GM18519 (cell line): ENCODE measurements at regions not wholly inside any gene's neighbourhood (a gene's known extent, or its start where the extent isn't known, plus 50 kb on each side); places are given as distances from the start of the nearest gene placed in this dataset.

Source experiments
- ATAC-seq: cut with Tn5 transposase; IDR thresholded peaks from one replicate; pipeline ENCODE4 v1.9.1; 2021; ENCODE audit warnings: mild to moderate bottlenecking, moderate library complexity; ENCODE audit not compliant: unreplicated experiment, low FRiP score

DNA sequence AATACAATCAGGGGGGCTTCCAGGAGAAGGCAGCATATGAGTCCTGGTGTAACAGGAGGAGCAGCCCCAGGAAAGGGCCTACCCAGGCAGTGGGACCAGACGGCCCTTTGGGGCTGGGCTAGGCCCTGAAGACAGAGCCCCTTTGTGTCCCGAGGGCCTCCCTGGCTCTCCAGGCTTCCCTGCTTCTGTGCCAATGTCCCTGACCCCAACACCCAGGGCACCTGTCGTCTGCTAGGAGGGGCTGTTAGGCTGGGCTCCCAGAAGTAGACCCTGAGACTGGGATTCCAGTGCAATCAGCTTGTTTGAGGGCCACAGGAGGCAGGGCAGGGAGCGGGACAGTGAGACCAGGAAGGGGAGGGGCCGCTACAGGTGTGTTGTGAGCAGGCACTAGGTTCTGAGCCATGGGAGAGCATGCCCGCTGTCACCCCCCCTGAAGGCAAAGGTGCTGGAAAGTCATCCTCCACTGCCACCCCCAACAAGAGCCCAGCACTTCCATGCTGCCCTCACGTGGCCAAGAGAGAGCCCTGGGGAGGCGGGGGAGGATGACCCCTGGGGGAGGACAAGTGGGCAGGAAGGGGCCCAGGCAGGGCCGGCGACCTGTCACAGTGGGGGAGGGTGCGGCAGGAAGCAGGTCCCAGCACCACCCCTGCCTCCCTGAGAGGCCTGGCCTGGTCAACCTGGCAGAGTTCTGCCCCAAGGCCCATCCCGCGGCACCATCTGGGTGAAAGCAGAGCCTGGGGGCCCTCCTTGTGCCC, 64.8 kb downstream of the ADRA2C start:
- ATAC-seq, result no peak

DNA sequence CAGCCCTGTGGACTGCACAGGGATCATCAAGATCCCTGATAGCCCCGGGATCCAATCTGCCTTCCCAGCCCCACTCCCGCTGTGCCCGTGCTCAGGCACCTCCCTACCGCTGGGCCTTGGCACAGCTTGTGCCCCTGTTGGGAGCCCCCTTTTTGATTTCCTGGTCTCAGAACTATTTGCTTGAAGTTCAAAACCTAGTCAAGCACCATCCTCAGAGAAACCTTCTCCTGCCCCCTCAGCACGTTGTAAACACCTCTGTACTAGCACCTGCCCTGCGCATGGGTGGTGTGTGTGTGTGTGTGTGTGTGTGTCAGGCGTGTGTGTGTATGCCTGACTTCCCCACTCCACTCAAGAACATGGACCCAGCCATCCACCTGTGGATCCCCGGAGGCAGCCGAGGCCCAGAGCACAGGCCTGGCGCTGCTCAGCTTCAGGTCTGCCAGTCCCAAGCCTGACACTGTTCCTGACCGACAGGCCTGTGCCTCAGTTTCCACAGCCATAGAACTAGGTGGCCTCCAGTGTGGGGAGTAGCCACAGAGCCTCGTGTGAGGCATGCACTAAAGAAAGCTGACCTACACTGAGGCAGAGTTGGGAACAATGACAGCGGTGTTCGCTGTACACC, 65.5 kb downstream of the ADRA2C start:
- no peak for ATAC-seq

DNA sequence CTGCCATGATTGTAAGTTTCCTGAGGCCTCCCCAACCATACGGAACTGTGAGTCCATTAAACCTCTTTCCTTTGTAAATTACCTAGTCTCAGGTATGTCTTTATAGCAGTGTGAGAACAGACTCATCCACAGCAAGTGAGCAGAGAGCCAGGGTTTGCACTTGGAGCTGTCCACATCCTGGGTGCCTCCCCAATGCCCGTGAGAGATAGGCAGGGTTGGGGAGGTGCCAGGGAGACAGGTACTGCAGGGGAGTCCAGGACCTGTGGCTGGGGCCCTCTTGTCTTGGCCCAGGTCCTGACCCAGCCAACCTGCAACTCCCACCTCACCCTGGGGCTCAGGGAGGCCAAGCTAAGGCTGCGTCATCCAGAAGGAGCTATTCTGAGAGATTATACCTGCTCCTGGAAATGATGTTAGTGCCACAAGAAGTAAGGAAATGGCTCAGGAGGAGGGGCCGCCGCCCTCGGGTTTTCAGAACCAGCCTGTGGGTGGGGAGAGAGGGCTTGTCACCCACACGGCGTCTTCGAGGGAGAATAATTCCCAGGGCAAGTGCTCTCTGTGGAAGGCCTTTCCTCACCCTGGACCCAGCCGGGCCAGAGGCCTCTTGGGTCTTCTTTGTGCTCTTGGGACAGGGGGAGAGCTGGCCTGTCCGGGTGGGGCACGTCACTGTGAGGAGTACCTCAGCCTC, 66.5 kb downstream of the ADRA2C start:
- ATAC-seq, result no peak

- no peak for ATAC-seq
These were observed 67.3 kb downstream of the ADRA2C start for GRCh38 chr4:3833326-3833989.

- no peak for ATAC-seq
These were observed 68.0 kb downstream of the ADRA2C start for GRCh38 chr4:3834186-3834662.

DNA sequence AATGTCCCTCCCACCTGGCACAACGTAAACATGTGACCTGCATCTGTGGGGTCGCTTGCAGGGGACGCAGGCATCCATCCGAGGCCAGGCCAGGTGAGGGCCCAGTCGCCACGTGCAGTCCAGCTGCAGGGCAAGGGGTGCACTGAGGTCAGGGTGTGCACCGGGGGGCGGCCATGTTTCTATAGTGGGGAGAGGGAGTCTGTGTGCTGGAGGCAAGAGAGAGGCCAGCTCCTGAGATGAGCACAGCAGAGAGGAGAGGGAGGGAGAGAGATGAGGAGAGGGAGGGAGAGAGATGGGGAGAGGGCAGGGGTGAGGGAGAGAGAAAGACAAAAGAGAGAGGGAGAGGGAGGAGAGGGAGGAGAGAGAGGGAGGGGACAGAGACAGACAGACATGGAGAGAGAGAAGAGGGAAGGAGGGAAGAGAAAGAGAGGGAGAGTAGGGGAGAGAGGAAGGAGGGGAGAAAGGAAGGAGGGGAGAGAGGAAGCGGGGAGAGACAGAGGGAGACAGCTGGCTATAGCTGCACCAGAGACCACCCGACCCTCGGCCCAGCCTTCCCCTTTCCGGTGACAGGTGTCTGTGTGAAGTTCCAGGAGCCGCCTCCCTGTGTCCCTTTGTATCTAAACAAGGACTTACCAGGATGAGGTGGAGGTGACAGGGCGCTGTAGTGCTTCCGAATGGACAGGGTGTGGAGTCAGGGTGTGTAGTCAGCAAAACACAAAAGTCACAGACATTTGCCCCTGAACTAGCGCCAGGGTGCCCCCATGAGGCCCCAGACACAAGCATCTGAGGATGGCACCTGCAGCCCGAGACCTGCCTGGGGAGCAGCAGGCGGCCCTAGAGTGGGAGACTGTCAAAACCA, 68.7 kb downstream of the ADRA2C start:
- no peak for ATAC-seq

GRCh38 chr4:3835527-3836405, 69.6 kb downstream of the ADRA2C start:
- no peak for ATAC-seq

GRCh38 chr4:3836406-3836755, 70.2 kb downstream of the ADRA2C start:
- no peak for ATAC-seq

DNA sequence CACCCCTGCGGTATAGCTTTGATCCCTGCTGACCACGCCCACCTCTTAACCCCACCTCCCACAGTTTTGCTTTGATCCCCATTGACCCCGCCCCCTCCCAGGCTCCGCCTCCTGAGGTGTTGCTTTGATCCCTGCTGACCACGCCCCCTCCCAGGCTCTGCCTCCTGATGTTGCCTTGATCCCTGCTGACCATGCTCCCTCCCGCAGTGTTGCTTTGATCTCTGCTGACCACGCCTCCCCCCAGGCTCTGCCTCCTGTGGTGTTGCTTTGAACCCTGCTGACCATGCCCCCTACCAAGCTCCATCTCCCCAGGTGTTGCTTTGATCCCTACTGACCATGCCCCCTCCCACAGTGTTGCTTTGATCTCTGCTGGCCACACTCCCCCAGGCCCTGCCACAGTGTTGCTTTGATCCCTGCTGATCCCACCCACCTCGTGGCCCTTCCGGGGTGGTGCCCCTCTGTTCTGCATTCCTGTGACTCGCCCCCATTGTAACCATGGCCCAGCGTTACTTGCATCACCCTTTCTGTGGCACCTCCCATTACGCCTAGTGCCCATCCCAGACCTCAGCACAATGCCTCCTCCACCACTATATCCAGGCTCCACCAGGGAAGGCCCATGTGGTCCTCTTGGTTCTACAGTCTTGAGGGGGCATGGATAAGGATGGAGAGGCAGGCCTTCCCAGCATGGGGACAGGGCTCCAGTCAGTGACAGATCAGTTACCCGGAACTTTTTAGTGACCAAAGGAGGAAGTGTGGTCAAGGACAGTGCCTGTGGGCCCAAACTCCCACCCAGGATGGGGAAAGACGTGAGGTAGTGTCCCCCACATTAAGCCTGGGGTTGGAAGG, 70.8 kb downstream of the ADRA2C start:
- no peak for ATAC-seq

GRCh38 chr4:3838437-3839380, 72.5 kb downstream of the ADRA2C start:
- ATAC-seq, result no peak

DNA sequence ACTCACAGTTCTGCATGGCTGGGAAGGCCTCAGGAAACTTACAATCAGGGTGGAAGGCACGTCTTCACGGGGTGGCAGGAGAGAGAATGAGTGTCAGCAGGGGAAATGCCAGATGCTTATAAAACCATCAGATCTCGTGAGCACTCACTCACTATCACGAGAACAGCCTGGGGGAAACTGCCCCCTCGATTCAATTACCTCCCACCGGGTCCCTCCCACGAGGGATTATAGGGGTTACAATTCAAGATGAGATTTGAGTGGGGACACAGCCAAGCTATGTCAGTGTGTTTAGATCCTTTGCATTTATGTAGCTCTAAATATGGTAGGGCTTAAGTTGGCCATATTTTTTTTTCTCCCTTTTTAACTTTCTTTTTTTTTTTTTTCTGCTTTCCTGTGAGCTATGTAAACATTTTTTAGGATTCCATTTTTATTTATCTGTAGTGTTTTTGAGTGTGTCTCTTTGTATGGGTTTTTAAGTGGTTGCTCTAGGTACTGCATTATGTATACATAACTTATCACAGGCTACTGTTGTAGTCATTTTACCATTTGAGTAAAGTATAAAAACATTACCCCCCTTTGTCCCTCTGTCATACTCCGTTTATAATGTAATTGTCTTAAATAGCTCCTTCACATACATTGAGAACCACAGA, 79.0 kb downstream of the ADRA2C start:
- no peak for ATAC-seq

- ATAC-seq, result no peak
These were observed 79.7 kb downstream of the ADRA2C start for GRCh38 chr4:3845744-3846429.

- no peak for ATAC-seq
These were observed 81.2 kb downstream of the ADRA2C start for GRCh38 chr4:3847211-3847940.

DNA sequence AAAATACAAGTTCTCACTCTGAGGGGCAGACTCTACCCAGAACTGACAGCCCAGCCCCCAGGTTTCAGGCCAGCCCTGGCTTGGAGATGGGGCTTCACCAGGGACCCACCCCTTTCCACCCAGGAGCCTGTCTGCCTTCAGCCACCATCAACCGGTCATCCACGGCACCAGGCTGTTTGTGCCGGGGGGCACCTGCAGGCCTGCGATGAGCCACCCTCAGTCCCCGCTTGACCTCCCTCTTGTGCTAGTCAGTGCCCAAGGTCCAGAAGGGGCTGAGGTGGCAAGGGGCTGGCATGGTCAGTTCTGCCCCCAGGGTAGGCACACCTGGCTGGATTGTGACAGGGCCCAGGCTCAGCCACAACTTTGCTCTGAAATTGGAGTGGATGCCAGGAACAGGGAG, 82.1 kb downstream of the ADRA2C start:
- ATAC-seq, result no peak

DNA sequence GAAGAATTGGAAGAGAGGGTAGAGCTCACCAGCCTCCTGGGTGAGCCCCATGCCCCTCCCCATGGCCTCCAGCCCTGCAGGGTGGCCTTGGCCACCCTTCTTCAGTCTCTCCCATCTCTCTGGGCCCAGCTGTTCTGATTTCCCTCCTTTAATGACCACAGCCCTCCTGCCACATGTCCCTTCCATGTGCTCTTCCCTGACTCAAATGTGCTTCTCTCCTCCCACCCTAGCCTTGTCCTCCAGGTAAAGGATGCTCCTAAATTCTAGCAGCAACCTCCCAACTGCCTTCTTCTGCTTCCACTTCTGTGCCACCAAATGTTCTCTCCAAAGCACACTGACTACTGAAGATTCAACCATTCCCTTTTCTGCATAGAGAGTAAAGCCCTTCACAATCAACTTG, 83.0 kb downstream of the ADRA2C start:
- ATAC-seq, result no peak

DNA sequence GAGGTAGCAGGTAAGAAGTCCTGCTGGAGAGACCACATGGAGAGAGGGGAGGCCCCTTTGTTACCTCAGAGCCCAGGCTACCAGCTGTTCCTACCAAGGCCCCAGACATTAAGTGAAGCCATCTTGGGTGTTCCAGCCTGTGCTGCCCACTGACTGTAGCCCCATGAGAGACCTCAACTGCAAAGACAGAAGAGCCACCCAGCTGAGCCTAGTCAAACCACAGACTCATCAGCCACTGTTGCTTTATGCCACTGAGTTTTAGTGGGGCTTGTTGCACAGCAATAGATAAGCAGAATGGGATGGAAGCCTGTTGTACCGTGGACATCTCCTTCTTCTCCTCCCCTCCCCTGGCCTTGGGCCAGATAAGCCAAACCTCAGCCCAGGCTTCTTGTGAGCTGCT, 83.9 kb downstream of the ADRA2C start:
- ATAC-seq, result no peak
